GM19452 (cell line): ENCODE measurements at regions not wholly inside any gene's neighbourhood (a gene's known extent, or its start where the extent isn't known, plus 50 kb on each side); places are given as distances from the start of the nearest gene placed in this dataset.
"Not testable (repeated sequence)": the region's sequence is repeated elsewhere in the genome, so short reads cannot be mapped to it uniquely, and the experiment has no call there.

ENCODE experiments used
- ATAC-seq: cut with Tn5 transposase; IDR thresholded peaks from one replicate; pipeline ENCODE4 v1.9.1; 2021; ENCODE audit not compliant: unreplicated experiment

DNA sequence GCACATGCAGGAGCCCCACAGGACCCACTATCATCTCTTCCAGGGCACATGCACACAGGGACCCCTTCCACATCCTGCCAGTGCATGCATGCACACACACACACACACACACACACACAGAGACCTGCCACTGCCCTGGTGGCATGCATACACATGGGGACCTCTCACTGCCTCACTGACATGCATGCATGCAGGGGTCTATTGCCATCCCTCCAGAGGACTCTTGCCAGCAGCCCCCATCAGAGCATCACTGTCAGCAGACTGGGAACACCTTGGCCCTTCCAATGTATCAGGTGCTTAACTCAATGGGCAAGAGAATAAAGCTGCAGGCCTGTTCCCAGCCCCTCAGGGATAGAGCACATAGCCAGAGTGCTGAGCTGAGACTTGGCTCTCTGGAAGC lies 433.6 kb upstream of the PPP1R2C start:
- ATAC-seq, result no peak

DNA sequence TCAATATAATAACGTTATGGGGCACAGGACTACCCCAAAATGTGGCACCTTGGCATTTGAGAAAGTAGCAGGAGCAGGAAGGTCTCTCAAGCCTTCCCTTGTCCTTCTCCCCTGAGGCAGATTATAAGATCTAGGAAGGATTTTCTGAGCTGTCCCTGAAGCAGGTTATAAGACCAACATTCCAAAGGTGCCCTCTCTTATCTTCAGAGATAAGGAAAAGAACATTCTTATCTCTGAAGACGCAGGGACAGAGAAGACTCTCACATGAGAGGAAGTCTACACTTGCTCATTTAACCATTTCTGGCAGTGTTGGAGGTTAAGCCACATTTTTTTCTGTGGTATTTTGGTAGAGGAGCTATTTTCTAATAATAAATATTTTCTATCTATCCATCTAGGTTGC lies 437.9 kb upstream of the MAOA start:
- ATAC-seq, result no peak

DNA sequence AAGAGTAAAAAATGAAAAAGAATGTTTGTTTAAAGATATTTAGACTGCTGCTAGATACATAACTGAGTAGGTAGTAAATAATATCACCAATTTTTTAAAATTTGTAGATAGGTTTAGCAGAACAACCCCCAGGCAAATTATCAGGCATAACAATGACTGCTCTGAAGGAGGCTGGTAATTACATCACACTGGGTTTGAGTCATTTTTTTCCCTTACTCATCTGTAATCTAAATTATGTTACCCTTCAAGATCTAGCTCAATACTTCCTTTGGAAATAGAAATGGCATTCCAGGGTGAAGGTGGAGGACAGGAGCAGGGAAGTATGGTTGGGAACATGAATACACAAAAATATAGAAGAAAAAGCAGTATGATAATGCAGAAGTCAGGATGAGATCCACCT lies 431.6 kb upstream of the MAOA start:
- no peak for ATAC-seq

DNA sequence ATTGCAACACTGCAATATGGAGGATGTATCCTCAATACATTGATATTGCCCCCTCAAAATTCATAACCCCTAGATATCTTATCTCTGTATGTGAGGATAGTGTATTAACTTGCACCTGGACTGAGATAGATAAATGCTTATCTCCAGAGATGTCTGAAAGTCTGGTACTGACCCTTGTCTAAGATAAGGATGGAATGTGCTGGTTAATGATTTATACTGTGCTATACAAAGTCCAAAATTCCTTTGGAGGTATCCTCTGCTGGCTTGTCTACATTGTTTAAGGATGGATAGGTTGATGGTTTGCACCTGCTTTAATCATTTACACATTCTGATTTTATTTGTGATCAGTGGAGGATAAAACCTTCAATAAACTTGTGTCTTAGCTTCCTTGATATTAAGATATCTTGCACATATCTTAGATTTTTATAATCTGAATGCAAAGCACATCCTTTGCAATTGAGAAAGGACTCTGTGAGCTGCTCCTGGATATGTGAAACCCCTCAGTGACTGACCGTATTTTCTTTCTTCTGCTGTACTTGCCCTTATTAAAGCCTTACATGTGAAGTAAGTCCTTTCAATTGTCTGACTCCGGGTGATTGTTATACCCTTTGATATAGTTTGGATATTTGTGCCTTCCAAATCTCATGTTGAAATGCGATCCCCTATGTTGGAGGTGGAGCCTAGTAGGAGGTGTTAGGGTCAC lies 430.3 kb upstream of the MAOA start:
- no peak for ATAC-seq

DNA sequence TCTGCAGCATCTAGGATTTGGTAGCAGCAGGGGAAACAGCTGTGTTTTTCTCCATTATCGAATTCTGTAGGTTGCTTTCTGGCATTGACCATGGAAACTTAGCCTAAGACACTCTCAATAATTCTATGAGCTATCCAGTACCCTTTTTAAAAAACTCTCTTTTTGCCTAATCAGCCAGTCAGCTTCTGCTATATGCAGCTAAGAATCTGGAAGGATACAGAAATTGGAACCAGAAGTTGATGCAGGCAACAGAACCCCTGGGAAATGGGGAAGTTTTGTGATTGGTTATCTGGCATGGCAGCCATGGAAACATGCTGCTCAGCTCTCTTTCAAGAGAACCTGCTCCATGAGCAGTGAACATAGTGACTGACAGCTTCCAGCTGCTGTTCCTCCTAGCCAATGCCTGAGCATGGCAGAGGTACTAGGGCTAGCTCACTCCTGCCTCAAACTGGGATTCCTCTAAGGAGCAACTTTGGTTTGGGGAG lies 417.6 kb upstream of the MAOA start:
- no peak for ATAC-seq

DNA sequence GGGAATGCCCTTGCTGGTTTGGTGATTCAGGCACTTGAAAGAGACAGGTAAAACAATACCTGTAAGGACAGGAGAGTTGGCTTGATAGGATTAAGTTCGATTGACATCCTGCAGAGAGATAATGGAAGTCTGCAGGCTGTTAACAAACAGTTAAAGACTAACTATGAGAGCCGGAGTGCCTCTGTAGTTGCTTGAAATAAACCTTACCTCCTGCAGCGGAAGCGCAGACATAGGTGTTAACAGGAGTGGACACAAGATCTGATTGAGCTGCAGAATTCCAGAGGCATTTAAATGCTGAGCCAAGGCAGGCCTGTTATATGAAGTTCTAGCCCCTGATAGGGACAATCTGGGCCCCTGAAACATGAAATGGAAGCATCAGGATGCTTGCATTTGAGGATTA lies 416.7 kb upstream of the MAOA start:
- no peak for ATAC-seq

DNA sequence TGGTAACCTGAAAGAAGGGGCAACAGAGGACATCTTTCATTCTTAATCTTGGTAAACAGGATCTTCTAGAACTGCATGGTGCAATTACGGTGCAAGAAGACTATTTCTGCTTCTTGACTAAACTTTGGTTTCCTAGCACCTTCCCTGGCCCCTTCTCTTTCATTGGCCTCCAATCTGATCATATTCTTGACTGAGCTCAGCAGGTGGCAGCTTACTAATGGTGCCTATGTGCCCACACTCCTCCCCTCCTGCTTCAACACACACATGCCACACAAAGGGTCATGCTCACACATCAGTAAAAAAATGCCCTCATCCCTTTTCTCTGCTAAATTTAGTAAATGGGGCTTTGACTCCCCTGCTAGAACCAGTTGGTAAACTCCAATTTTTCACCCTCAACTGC lies 400.5 kb upstream of the MAOA start:
- no peak for ATAC-seq

DNA sequence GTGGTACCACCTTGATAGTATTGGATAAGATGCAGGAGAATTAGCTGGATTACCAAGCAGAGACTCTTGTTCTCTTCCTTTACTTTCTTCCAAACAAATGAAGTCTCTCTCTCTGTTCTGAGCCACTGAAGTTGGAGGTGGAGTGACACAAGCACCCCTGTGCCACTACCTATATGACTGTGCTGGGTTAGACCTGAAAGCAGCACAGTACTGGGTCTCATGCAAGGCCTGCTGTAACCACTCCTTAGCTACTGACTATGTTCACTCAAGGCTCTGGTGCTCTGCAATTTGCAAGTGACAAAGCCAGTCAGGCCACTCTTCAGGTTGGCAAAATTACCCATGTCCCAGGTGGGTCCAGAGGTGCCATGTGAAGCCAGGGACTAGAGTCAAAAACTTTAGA lies 389.6 kb upstream of the MAOA start:
- no peak for ATAC-seq

DNA sequence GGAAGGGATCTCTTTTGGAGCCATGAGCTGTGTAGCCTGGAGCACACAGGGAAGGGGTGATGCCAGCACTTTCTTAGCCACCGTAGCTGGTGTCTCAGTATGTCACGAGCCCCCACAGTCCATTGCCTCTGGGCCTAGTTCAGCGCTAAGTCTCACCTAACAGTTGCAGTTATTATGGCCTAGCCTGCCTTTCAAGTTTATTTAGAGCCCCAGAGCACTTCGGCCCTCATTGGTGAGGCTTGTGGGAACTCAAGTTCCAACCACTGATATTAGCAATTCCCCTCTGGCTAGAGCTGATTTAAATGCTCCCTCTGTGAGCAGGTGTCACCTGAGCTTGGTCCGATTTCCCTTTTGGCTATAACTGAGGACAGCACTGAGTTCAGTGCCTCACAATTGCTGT lies 388.4 kb upstream of the MAOA start:
- ATAC-seq, result no peak

DNA sequence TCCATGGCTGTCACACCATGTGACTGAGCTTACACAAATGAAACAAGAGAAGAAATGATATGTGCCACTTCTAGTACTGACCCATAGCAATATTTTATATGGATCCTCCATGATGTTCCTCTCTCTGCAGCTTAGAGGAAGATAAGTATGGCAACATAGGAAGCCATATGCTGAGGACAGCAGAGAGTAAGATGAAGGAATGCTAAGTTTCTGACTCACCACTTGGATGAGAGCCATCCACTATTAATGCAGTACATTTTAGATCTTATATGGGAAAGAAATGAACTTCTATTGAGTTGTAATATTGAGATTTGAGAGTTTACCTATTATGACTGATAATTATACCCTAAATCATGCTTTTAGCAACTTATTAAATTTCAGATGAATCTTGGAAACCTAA lies 386.9 kb upstream of the MAOA start:
- ATAC-seq, result no peak

DNA sequence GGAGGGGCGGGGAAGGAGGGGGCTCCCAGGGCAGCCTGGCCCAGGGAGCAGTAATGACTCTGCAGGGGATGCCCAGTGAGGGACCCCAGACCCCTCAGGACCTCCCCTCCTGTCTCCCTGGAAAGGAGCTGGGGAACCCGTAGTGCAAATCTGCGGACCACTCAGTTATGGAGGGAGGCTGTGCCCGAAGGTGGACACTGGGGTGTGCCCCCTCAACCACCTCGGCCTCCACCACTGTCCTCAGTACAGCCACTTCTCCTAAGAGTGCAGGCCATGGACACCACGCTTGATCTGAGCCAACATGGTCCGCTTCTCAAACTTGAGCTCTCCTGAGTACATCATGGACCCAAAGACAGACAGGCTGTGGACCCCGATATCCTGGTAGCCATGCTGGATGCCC lies 378.2 kb upstream of the MAOA start:
- ATAC-seq, result no peak

DNA sequence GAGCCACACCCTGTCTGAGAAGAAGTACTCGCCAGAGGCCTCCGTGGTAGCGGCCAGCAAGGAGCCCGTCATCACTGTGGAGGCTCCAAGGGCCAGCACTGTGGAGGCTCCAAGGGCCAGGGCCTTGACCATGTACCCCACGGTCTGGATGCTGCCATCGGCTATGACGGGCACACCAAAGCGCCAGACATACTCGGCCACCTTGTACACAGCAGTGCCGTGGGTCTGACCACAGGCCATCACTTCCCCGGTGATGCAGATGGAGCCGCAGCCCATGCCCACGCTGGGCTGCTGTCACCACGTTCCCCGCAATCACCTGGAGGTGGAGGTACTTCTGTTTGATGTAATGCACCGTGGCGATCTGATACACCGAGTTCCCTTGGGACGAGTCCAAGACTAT lies 377.7 kb upstream of the MAOA start:
- ATAC-seq, result no peak

DNA sequence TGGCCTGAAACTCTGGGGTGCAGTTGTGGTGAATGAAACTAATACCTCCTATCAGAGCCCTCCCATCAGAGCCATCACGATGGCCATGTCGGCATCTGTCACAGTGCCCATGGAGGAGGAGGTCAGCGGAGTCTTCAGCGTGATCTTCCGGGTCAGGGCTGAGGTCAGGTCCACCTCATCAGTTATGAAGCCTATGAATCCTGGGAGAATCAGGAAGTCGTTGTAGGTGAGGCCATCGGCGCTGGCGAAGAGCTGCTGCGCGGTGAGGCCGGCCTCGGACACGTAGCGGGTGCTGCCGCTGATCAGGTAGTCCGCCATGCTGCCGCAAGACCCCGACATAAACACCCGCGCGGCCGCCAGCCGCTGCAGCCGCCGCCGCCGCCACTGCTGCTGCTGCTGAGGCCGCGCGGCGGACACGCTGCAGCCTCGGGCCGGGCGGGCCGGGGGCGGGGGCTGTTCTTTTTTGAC lies 376.7 kb upstream of the MAOA start:
- ATAC-seq, result no peak

DNA sequence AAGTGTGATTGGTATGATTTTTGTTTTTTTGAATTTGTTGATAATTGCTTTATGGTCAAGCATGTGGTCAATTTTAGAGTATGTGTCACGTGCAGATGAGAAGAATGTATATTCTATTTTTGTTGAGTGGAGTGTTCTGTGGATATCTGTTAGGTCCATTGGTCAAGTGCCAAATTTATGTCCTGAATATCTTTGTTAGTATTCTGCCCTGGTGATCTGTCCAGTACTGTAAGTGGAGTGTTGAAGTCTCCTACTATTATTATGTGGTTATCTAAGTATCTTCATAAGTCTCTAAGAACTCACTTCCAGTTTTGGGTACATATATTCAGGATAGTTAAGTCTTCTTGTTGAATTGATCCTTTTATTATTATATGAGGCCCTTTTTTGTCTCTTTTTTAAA lies 372.9 kb upstream of the MAOA start:
- no peak for ATAC-seq

DNA sequence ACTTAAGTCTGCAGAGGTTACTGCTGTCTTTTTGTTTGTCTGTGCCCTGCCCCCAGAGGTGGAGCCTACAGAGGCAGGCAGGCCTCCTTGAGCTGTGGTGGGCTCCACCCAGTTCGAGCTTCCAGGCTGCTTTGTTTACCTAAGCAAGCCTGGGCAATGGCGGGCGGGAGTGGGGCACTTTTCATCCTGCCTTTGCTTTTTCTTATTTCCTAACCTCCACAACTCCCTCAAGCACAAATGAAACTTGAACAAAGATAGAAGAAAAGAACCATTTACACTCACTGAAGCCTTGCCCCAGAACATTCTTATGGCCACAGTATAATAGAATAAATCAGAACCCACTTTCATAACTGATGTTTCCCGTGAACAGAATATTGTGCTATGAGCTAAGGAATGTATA lies 344.5 kb upstream of the MAOA start:
- ATAC-seq, result not testable (repeated sequence)

DNA sequence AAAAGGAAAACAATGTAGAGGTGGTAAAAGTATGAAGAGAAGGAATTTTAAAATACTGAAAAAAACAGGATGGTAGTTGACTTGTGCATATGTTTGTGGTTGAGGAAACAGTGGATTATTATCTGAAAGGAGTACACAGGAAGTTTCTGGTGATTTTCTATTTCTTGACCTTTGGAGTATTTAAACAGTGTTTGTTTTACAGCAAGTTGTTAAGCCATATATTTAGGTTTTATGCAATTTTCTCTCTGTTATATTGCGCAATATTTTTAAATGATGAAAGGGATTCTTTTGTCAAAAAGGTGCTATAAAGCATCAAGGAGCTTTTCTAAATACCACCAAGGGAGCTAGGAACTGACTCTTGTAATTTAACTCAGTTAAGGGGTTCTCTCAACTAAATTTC lies 343.1 kb upstream of the MAOA start:
- ATAC-seq, result no peak

DNA sequence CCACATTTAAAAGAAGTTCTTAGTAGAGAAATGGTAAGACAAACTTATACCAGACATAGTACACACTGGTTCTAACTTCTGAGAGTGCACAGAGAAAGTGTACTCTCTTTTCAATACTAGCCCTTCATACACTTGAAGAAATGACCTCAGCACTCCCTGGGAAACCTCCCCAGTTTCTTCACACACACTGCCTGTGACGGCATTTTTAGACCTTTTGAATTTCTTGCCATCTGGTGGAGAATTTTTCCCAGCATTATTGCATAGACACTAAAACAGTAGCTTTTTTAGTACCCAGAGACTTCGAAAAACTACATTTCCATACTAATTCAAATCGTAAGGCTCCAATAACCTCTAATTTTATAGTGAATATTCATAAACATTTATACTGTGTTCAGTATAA lies 341.6 kb upstream of the MAOA start:
- ATAC-seq, result no peak

DNA sequence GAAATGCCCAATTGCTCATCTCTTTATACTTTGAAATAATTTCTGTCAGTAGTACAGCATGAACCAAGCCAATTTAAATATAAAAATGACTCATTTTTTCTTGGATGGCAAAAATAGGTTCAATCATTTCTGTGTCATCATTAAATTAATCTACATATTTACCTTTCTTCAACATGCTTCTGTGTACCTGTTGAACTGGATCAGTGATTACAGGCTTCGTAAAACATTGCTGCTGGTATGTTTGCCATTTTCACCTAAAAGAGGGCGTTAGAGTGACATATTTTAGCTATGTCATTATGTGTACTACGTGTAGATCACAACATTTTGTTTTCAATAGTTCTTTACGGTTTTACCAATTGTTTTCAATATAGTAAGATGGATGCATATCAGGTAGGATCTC lies 340.5 kb upstream of the MAOA start:
- ATAC-seq, result no peak

DNA sequence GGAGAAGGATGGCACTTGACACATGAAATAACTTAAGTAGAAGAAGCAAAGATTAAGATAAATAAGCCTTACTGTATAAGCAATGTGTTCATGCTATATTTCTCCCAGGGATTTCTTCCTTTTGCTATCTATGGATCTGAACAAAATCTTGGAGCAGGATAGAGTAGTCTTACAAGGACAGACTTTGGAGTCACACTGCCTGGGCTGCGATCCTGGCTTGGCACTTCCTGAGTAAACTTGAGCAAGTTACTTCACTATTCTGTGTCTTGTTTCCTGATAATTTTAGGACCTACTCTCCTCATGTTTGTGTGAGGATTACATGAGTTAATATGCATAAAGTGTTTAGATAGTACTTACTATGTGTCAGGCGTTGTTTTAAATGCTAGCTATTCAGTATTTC lies 340.0 kb upstream of the MAOA start:
- ATAC-seq, result no peak

DNA sequence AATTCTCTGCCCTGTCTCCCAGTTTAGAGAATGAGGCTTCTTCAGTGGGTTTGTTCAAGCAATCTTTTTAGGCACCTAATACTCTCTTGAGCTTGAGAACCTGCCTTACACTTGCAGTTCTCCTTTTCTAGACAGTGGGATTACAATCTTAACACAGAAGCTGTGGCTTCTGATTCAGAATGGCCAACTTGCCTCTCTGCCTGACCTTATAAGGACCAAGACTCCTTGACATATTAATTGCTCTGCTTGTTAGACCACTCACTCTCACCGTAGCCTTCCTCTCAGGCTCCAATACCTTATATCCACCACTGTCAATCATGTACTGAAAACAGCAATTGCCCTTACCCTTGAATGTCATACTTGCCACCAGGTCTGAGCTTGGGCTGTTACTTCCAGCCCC lies 338.7 kb upstream of the MAOA start:
- no peak for ATAC-seq

DNA sequence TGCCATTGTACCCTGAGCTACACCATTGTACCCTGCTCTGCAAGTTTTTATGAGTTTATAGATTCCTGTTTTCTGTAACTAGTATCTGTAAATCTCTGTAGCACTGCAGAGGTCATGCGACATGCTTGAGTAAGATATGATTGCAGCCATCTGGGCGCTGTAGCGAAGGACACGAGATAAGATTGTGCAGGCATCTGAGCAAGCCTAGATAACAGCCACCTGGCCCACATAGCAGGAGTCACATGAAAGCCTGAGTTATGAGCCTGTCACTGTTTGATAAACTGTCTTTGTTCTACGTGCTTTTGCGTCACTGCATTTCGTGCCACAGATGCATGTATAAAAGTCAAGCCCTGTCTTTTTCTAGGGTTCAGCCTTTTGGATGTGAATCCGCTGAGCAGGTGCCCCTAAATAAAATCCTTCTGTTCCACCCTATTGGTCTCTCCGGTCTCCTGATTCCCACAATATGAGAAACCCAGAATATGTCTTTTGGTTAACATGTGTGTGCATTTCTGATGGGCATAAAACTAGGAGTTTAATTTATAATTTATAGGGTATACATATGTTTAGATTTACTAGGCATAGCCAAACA lies 327.6 kb upstream of the MAOA start:
- ATAC-seq, result no peak

DNA sequence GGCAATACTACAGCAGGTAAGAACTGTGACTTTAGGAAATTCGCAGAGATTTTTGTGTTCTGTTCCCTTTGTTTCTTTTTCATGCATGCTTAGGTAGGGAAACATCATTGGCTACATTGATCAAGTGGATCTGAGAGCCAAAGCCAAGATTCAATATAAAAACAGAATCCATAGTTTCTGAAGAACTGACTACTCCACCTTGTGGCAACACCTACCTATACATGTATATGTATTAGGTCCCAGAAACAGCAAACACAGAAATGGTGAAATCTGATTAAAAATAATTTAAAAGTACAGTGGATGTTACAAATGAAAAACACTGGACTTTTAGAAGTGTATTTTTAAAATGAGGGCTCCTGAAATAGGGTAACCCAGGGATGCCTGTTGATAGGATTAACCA lies 322.6 kb upstream of the MAOA start:
- ATAC-seq, result no peak

DNA sequence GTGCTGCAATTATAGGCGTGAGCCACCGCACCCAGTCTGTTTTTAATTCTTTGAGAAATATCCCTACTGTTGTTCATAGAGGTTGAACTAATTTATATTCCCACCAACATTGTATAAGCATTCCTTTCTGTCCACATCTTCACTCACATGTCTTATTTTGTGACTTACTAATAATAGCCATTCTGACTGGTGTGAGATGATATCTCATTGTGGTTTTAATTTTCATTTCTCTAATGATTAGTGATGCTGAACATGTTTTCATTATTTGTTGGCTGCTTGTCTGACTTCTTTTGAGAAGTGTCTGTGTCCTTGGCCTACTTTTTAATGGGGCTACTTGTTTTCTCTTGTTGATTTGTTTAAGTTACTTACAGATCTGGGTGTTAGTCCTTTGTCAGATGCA lies 310.9 kb upstream of the MAOA start:
- no peak for ATAC-seq
